ENCODE measurements at regions not wholly inside any gene's neighbourhood (a gene's known extent, or its start where the extent isn't known, plus 50 kb on each side); places are given as distances from the start of the nearest gene placed in this dataset.

- no peak for DNase-seq (ENCODE audit: low read depth)
Measured at GRCh38 chr5:152046361-152046760, 121.7 kb upstream of the GLRA1 start.

DNA sequence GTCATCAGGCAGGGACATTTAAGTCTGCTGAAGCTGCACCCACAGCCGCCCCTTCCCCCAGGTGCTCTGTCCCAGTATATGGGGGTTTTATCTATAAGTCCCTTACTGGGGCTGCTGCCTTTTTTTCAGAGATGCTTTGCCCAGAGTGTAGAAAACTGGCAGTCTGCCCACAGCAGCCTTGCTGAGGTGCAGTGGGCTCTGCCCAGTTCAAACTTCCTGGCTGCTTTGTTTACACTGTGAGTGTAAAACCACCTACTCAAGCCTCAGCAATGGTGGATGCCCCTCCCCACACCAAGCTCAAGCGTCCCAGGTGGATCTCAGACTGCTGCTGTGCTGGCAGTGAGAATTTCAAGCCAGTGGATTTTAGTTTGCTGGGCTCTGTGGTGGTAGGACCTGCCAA, 114.2 kb upstream of the GLRA1 start:
- DNase-seq (ENCODE audit: low read depth): peak; percentile 19

DNA sequence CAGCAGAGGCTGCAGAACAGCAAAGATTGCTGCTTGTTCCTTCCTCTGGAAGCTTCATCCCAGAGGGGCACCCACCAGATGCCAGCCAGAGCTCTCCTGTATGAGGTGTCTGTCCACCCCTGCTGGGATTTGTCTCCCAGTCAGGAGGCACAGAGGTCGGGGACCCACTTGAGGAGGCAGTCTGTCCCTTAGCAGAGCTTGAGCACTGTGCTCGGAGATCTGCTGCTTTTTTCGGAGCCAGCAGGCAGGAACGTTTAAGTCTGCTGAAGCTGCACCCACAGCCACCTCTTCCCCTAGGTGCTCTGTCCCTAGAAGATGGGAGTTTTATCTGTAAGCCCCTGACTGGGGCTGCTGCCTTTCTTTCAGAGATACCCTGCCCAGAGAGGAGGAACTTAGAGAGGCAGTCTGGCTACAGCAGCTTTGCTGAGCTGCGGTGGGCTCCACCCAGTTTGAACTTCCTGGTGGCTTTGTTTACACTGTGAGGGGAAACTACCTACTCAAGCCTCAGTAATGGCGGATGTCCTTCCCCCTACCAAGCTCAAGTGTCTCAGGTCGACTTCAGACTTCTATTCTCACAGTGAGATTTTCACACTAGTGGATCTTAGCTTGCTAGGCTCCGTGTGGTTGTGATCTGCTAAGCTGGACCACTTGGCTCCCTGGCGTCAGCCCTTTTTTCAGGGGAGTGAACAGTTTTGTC, 101.8 kb upstream of the GLRA1 start:
- peak; percentile 52 for DNase-seq (ENCODE audit: low read depth)

DNA sequence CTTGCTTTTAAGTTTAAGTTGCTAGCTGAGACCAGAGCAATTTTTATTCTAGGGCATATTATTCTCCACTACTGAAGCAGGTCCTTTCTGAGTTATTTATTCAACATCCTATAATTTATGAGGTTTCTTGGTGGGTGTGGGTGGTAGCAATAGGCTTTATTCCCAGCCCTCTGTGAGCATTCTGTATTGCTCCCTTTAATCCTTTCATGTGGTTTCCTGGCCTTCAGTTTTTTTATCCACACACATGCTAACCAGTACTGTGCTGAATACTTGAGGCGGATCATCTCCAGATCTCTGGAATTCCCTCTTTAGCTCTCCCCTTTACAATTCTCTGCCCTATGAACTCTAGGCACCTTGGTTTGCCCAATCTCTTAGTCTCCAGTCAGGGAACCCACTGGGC, 91.8 kb upstream of the GLRA1 start:
- DNase-seq (ENCODE audit: low read depth): no peak

DNA sequence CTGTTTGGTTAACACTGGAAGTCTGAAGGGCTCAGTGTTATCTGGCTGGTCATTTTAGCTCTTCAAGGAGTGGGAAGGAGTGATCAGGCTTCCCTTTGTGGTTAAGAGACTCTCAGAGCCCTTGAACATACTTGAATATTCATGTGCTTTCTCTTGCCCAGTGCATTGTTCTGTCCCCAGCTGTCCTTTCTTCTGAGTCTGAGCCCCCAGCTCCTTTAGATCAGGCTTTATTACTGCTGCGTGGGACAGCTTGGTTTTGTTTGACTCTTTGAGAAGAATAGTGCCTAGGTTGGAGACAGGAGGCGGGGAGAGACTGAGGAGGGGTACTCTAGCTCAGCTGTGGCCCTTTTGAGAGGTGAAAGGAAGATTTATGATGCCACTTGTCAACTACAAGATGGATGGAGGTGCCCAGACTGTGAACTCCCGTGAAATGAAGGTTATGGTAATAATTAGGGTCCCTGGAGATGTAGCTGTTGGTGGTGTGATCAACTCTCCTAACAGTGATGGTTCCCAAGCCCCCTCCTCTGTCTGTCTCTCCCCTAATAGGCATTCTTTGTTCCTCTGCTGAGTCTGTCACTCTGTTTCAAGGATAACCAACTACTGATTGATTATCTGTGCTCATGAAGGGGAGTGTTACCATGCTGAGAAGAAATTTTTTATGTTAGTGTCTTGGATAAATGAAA, 83.1 kb upstream of the GLRA1 start:
- DNase-seq (ENCODE audit: low read depth): no peak

- no peak for DNase-seq (ENCODE audit: low read depth)
Measured at GRCh38 chr5:152004095-152004494, 79.4 kb upstream of the GLRA1 start.
